Suprapubic skin (tissue), 4 donors: ENCODE measurements at regions not wholly inside any gene's neighbourhood (a gene's known extent, or its start where the extent isn't known, plus 50 kb on each side); places are given as distances from the start of the nearest gene placed in this dataset.

Experiments used
- DNase-seq, 2 donors: peaks; one replicate each; pipeline ENCODE4 v3.0.0-alpha.2; 2019; ENCODE audit warnings: low spot score in 2 of 2
- H3K27ac ChIP-seq: fragments of 200-600 bp; sonication (generic); one replicate; pipeline ENCODE4 v1.5.1; 2019
- H3K27me3 ChIP-seq: fragments of 200-600 bp; sonication (generic); one replicate; pipeline ENCODE4 v1.5.1; 2019
- H3K36me3 ChIP-seq: fragments of 200-600 bp; sonication (generic); one replicate; pipeline ENCODE4 v1.5.1; 2019
- H3K4me1 ChIP-seq: fragments of 200-600 bp; sonication (generic); one replicate; pipeline ENCODE4 v1.5.1; 2019
- H3K4me3 ChIP-seq: fragments of 200-600 bp; sonication (generic); one replicate; pipeline ENCODE4 v1.5.1; 2019; ENCODE audit warnings: mild to moderate bottlenecking
- H3K9me3 ChIP-seq: fragments of 200-600 bp; sonication (generic); one replicate; pipeline ENCODE4 v1.5.1; 2019
- CTCF ChIP-seq, 2 donors: fragments of 200-600 bp in 1 of 2; fragments of 450-650 bp in 1 of 2; sonication (generic) in 1 of 2; IDR thresholded peaks; one replicate each; pipeline ENCODE4 v1.5.1; 2016 to 2019; ENCODE audit warnings: antibody characterized with exemption in 2 of 2, mild to moderate bottlenecking in 1 of 2, moderate library complexity in 1 of 2
- POLR2A ChIP-seq, 2 donors: fragments of 450-650 bp; IDR thresholded peaks; one replicate each; pipeline ENCODE4 v1.6.1; 2017; ENCODE audit warnings: antibody characterized with exemption in 2 of 2, mild to moderate bottlenecking in 2 of 2, moderate library complexity in 2 of 2
- POLR2AphosphoS5 ChIP-seq, 3 donors: sonication (generic); formaldehyde crosslinking; IDR thresholded peaks; one replicate each; pipeline ENCODE4 v1.6.1; 2017; ENCODE audit warnings: antibody characterized with exemption in 3 of 3
- WGBS: methylation state at CpG from one replicate; pipeline ENCODE4 v1.1.5; 2018; 5-methylcytosine and 5-hydroxymethylcytosine counted together

DNA sequence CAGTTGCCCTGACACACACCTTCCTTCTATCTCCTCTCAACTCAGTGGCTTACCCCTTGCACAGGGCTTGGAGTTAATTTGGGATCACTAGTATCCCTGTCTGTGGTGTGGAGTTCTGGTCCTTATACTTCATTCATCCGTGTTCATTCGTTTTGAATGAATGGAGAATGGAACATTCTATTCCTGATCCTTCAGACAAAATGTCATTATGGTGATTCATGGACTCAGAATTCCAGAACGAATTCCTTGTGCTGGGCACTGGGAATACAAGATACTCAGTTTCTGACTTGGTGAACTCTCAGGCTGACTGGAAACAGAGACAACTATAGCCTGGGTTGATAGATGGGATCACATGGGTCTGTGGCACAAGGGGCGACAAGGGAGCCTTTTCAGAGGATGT lies 49.9 kb upstream of the TRABD2B start:
- DNase-seq: no peak
- Histone ChIP-seq H3K27me3 (no peaks in the 10 kb centered on the region), H3K36me3 (no peaks in the 10 kb centered on the region), H3K4me3 (no peak overlapping the region), H3K9me3 (no peaks in the 10 kb centered on the region), H3K27ac (no peak overlapping the region), H3K4me1 (peaks cover 11% of the 10 kb centered on the region)
- TF ChIP-seq POLR2A (IDR thresholded peaks at IDR 0.05) (no peak), POLR2AphosphoS5 (IDR thresholded peaks at IDR 0.05) (no peak), CTCF (IDR thresholded peaks at IDR 0.05) (no peak)
- whole genome bisulfite sequencing: 65% methylated on average over 4 of the region's 4 CpGs
